PC-3 (cell line): ENCODE measurements at regions not wholly inside any gene's neighbourhood (a gene's known extent, or its start where the extent isn't known, plus 50 kb on each side); places are given as distances from the start of the nearest gene placed in this dataset.

Source experiments
- CTCF ChIP-seq: fragments of 300-600 bp; sonication (generic); conservative IDR thresholded peaks from 2 replicates; pipeline ENCODE4 v1.5.1; 2017; ENCODE audit warnings: antibody characterized with exemption, low read depth, mild to moderate bottlenecking, low read length
- EZH2phosphoT487 ChIP-seq: fragments of 300-600 bp; sonication (generic); IDR thresholded peaks from 2 replicates; pipeline ENCODE4 v1.6.1; 2018; ENCODE audit warnings: mild to moderate bottlenecking, antibody characterized with exemption, low read length, borderline replicate concordance

- TF ChIP-seq EZH2phosphoT487: no peak
- TF ChIP-seq CTCF: no peak
Observed at GRCh38 chr3:2024713-2025112, 74.0 kb upstream of the CNTN4 start.
